Uterus (tissue), 3 donors: ENCODE measurements at regions not wholly inside any gene's neighbourhood (a gene's known extent, or its start where the extent isn't known, plus 50 kb on each side); places are given as distances from the start of the nearest gene placed in this dataset.
A peak's percentile ranks its signal among the peaks of the same experiment; 100 is the strongest.

ENCODE experiments used
- DNase-seq, 2 donors: peaks; one replicate each; pipeline ENCODE4 v3.0.0-alpha.2; 2019 to 2020
- H3K27ac ChIP-seq, 2 donors: fragments of 200-600 bp; sonication (generic); 1 replicate in 1 of 2; 2 replicates in 1 of 2; pipeline ENCODE4 v1.5.1; 2016 to 2018
- H3K27me3 ChIP-seq, 2 donors: fragments of 200-600 bp; sonication (generic); one replicate each; pipeline ENCODE4 v1.5.1; 2018 to 2019; ENCODE audit warnings: control low read depth in 1 of 2
- H3K36me3 ChIP-seq, 2 donors: fragments of 200-600 bp; sonication (generic); one replicate each; pipeline ENCODE4 v1.5.1; 2019; ENCODE audit warnings: control low read depth in 1 of 2
- H3K4me1 ChIP-seq, 2 donors: fragments of 200-600 bp; sonication (generic); one replicate each; pipeline ENCODE4 v1.5.1; 2018 to 2019; ENCODE audit warnings: control low read depth in 1 of 2
- H3K4me3 ChIP-seq, 2 donors: fragments of 200-600 bp; sonication (generic); 1 replicate in 1 of 2; 2 replicates in 1 of 2; pipeline ENCODE4 v1.5.1; 2018 to 2019; ENCODE audit warnings: mild to moderate bottlenecking in 1 of 2
- H3K9me3 ChIP-seq, 2 donors: fragments of 200-600 bp; sonication (generic); one replicate each; pipeline ENCODE4 v1.5.1; 2019; ENCODE audit warnings: control low read depth in 1 of 2
- CTCF ChIP-seq, 4 experiments: fragments of 200-600 bp in 2 of 4; fragments of 450-650 bp in 2 of 4; sonication (generic) in 2 of 4; IDR thresholded peaks; one replicate each; pipeline ENCODE4 v1.5.1; 2016 to 2019; ENCODE audit warnings: antibody characterized with exemption in 4 of 4, mild to moderate bottlenecking in 2 of 4, moderate library complexity in 1 of 4
- POLR2A ChIP-seq, 2 donors: fragments of 450-650 bp; IDR thresholded peaks; one replicate each; pipeline ENCODE4 v1.6.1; 2016; ENCODE audit warnings: antibody characterized with exemption in 2 of 2, mild to moderate bottlenecking in 1 of 2, moderate library complexity in 1 of 2
- intact Hi-C: fragments of 100-400 bp; cut with DNase I; formaldehyde crosslinking; loops from one replicate; pipeline ENCODE4 v1.15.1; 2023; ENCODE audit warnings: low total_unique reads
- donor health status: DM: yes; HTN: yes; CAD: no.

- no peak for TF ChIP-seq POLR2A (IDR thresholded peaks at IDR 0.05)
- no peak for TF ChIP-seq CTCF (IDR thresholded peaks at IDR 0.05)
- Histone ChIP-seq H3K36me3 (no peaks in the 10 kb centered on the region), H3K4me3 (no peak overlapping the region), H3K9me3 (no peaks in the 10 kb centered on the region), H3K27ac (peak overlapping the region in 1 of 2 donors; percentile 48), H3K27me3 (no peaks in the 10 kb centered on the region), H3K4me1 (peaks cover 0 to 4% of the 10 kb centered on the region in 2 donors)
- intact Hi-C loops = loop anchor here (10.0 kb wide), 1 partner anchor 615 kb away; no protein-coding TSS in a partner anchor
- DNase-seq = no peak
These were observed 74.7 kb downstream of the CXCL12 start for GRCh38 chr10:44309939-44310761.

- DNase-seq = no peak
- H3K27me3 ChIP-seq = no peaks in the 10 kb centered on the region
- no peaks in the 10 kb centered on the region for H3K36me3 ChIP-seq
- TF ChIP-seq POLR2A (IDR thresholded peaks at IDR 0.05) = no peak
- TF ChIP-seq CTCF (IDR thresholded peaks at IDR 0.05) = no peak
- peak overlapping the region in 1 of 2 donors; percentile 10 for H3K27ac ChIP-seq
- H3K4me3 ChIP-seq = no peak overlapping the region
- no peaks in the 10 kb centered on the region for H3K9me3 ChIP-seq
- intact Hi-C loops = no loop called here
- peaks cover 0 to 4% of the 10 kb centered on the region in 2 donors for H3K4me1 ChIP-seq
These were observed 75.5 kb downstream of the CXCL12 start for GRCh38 chr10:44309361-44309760.

- Histone ChIP-seq H3K4me1 (peaks cover 0 to 4% of the 10 kb centered on the region in 2 donors), H3K27me3 (no peaks in the 10 kb centered on the region), H3K9me3 (no peaks in the 10 kb centered on the region), H3K4me3 (no peak overlapping the region), H3K27ac (peak overlapping the region in 1 of 2 donors; percentile 10), H3K36me3 (no peaks in the 10 kb centered on the region)
- no peak for DNase-seq
- intact Hi-C loops = no loop called here
- TF ChIP-seq CTCF (IDR thresholded peaks at IDR 0.05) = no peak
- TF ChIP-seq POLR2A (IDR thresholded peaks at IDR 0.05) = no peak
These were observed 76.0 kb downstream of the CXCL12 start for GRCh38 chr10:44308935-44309334.

- Histone ChIP-seq H3K27me3 (no peaks in the 10 kb centered on the region), H3K4me3 (no peak overlapping the region), H3K36me3 (no peaks in the 10 kb centered on the region), H3K27ac (no peak overlapping the region), H3K4me1 (peaks cover 0 to 4% of the 10 kb centered on the region in 2 donors), H3K9me3 (no peaks in the 10 kb centered on the region)
- no peak for TF ChIP-seq CTCF (IDR thresholded peaks at IDR 0.05)
- no peak for TF ChIP-seq POLR2A (IDR thresholded peaks at IDR 0.05)
- intact Hi-C loops = no loop called here
- no peak for DNase-seq
These were observed 77.2 kb downstream of the CXCL12 start for GRCh38 chr10:44307691-44308090.

GRCh38 chr10:44306762-44307161 is 78.1 kb downstream of the CXCL12 start:
- no peaks in the 10 kb centered on the region for H3K36me3 ChIP-seq
- no peaks in the 10 kb centered on the region for H3K27me3 ChIP-seq
- H3K4me1 ChIP-seq = peaks cover 0 to 4% of the 10 kb centered on the region in 2 donors
- no peaks in the 10 kb centered on the region for H3K9me3 ChIP-seq
- H3K27ac ChIP-seq = no peak overlapping the region
- H3K4me3 ChIP-seq = no peak overlapping the region
- DNase-seq = no peak
- no peak for TF ChIP-seq CTCF (IDR thresholded peaks at IDR 0.05)
- no peak for TF ChIP-seq POLR2A (IDR thresholded peaks at IDR 0.05)
- intact Hi-C loops = no loop called here
